HG03045 (cell line): ENCODE measurements at regions not wholly inside any gene's neighbourhood (a gene's known extent, or its start where the extent isn't known, plus 50 kb on each side); places are given as distances from the start of the nearest gene placed in this dataset.
"Not testable (repeated sequence)": the region's sequence is repeated elsewhere in the genome, so short reads cannot be mapped to it uniquely, and the experiment has no call there.

ENCODE experiments used
- ATAC-seq: cut with Tn5 transposase; IDR thresholded peaks from one replicate; pipeline ENCODE4 v1.9.1; 2021; ENCODE audit warnings: mild to moderate bottlenecking, moderate library complexity; ENCODE audit not compliant: unreplicated experiment

DNA sequence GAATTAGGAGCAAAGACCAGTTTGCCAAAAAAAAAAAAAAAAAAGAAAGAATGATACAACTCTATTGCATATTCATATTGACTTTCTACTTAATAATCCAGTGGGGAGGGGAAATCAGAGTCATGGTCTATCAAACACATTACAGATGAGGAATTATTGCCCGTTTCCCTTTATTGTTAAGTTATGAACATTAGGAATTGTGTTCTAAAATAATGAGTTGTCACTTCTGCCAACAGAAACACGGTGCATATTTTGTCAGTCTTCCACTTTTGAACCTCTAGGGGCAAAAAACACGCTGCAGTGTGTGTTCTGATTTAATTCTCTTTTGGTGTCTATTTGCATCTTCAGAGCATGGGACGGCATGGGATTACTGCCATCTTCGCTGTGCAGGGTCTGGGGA, 115.7 kb upstream of the RHOBTB1 start:
- no peak for ATAC-seq

DNA sequence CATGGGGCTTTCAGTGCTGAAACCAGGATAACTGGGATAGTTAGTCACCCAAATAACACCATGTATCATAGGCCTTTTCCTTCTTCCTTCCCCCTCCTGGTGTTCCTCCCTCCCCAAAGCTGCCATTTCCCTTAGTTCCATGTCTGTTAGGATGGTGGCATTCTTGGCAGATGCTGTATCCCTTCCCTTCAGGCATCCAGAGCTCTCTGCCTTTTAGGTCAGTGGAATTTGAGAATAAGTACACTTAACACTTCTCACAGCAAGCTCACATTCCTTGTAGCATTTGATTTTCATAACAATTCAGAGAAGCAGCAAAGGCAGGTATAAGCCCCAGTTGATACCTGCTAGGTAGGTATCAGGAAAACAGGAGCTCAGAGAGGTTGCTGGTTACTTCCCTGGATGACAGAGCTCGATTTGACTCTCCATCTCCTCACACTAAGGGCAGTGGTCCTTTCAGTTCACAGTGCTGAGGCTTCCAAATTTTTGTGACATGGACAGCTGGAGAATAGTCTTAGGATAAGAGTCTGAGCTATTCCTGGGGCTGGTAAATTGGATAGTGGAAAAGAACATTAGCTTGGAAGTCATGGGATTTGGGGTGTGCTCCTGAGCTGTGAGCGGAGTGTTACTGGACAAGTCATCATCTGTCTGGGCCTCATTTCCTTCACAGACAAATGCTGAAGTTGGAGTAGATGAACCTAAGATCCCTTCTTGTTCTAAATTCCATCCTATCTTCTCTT, 108.7 kb upstream of the RHOBTB1 start:
- no peak for ATAC-seq

DNA sequence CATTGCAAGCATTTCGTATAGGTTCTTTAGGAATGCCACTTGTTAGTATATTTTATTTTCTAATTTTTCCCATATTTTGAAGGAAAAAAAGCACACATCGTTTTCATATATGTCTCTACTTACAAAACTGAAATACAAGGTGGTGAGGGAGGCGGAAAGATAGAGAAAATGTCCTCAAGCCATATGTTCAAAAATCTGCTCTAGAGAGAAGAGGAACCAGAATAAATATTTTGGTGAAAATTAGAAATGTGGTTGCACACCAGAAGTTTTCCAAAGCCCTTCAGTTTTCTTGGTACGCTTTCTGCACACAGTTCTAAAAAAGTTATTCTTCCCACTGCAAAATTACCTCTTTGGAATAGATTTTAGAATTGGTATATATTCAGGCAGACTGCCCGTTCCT, 107.4 kb upstream of the RHOBTB1 start:
- ATAC-seq, result no peak

DNA sequence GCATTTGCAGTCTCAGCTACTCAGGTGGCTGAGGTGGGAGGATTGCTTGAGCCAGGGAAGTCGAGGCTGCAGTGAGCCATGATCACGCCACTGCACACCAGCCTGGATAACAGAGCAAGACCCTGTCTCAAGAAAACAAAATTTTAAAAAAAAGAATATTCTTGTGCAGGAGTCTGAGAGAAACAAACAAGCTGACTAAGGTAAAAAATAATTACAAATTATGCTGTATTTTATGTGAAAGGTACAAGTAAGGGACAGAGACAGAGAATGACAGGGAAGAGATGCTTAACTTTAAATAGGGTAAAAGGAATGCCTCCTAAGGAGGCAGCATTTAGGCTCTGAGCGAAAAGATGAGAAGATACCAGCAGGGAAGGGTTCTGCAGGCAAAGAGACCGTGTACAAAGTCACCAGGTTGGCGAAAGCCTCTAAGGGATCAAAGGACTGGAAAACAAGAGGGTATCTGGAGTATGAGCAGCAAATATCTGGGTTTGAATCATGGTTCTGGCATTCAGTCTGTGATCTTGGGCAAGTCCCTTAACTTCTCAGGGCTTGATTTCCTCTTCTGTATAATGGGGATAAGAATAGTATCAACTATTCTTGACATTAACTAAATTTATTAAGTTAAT, 106.2 kb upstream of the RHOBTB1 start:
- no peak for ATAC-seq

DNA sequence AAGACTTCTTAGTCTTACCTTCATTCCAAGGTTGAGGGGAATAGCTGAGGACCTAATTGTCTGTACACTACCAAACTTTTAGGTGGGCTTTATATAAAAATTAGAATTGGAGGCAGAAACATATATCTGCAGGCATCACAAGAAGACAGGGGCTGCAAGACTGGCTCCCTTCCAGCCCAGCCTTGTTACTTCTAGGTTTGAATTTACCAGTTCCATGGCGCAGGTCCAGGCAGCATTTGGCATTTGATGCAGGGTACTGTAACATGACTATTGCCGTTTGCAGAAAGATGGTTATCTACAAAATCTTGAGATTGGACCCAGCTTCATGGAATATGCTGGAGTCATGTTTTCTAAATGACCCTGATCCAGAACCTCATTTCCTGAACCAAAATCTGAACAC, 105.4 kb upstream of the RHOBTB1 start:
- no peak for ATAC-seq

DNA sequence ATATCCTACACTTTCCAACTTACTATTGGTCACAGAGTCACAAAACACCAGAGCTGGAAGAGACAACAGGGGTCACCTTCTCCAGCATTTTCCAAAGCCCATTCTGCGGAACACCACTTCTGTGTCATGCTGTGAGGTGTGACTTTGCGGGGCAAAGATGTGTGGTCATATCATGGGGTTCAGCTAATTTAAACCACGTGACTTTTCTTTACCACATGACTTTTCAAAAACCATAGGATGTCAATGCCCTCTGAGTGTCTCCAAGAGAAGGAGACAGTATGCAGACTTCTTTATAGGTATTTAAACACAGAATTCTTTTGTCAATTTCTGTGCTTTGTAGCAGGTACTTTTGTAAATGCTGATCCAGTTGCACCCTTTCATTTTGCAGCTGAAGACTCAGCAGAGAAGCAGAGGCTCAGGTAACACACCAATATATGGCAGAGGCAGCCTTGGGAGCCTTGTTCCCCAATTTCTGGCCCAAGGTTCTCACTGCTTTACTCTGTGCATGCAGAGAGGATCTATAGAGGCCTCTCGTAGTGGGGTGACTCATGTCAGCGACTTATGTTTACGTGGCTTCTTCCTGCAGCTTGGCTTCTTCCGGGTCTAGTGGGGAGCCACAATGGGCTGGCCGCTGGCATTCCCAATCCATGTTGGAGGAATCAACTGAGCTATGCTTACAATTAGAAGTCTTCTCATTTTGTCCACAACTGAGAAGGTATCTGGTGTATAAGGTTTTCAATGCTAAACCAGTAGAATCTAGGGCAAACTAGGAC, 104.0 kb upstream of the RHOBTB1 start:
- ATAC-seq, result no peak

DNA sequence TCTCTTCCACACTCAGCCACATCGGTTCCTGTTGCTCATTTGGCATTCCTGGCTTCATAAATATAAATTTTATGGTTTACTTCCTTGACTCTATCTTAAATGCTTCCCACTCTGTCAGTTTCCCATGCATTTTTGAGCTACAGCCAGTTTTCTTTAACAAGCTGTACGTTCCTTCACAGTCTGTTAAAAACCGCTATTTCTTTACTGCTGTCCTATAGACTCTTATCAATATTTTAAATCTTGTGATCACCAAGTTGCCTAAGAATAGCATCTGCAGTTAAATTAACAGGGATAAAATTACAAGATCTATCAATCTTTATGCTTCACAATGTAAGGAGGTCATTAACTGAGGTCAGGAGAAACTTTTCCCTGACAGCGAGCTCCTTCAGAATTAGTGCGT, 103.1 kb upstream of the RHOBTB1 start:
- ATAC-seq, result no peak

DNA sequence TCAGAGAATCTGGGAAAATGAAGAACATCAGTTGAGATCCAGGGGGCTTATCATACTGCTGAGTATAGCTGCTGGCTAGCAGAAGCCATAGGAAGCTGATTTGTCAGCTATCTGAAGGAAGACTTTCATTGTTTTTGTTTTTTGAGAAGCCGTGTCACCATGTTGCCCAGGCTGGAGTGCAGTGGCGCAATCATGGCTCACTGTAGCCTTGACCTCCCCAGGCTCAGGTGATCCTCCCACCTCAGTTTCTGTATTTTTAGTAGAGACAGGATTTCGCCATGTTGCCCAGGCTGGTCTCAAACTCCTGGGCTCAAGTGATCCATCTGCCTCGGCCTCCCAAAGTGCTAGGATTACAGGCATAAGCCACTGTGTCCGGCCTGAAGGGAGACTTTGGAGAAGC, 101.5 kb upstream of the RHOBTB1 start:
- ATAC-seq, result not testable (repeated sequence)

DNA sequence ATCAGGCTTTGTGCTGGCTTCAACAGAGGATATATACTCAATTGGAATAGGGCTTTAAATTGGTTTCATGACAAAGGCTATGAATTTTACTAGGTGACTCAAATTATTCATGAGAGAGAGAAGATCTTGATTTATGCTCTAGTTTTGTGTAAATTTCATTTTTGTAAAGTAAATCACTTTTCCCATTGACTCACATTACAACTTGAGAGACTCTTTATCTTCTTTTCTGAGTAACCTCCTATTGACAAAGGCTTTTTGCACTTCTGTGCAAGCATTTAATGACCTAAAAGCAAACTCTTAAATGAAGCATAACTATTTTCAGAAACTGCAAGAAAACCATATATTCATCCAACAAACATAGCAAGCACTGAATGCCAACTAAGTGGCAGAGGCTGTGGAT, 98.5 kb upstream of the RHOBTB1 start:
- ATAC-seq, result no peak

DNA sequence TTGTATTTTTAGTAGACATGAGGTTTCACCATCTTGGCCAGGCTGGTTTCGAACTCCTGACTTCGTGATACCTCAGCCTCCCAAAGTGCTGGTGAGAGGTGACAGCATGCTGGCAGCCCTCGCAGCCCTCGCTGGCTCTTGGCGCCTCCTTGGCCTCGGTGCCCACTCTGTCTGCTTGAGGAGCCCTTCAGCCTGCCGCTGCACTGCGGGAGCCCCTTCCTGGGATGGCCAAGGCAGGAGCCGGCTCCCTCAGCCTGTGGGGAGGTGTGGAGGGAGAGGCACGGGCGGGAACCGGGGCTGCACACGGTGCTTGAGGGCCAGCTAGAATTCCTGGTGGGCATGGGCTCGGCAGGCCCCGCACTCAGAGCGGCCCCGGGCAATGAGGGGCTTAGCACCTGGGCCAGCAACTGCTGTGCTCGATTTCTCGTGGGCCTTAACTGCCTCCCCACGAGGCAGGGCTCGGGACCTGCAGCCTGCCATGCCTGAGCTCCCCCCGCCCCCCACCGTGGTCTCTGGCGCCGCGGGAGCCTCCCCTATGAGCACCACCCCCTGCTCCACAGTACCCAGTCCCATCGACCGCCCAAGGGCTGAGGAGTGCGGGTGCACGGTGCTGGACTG, 96.5 kb upstream of the RHOBTB1 start:
- no peak for ATAC-seq

DNA sequence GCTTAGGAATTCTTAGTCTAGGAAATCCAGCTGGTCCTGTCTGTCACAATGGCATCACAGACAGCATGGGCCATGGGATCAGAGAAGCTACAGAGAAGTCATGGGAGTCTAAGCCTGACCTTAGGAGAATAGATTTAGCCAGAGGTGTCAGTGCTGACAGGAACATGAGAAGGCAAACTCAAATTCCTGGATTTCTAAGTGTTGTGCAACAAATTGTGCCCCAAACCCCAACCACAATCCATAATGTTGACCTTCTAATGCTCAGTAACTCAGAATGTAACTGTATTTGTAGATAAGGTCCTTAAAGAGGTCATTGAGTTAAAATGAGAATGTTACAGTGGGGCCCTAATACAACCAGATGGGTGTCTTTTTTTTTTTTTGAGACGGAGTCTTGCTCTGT, 95.9 kb upstream of the RHOBTB1 start:
- no peak for ATAC-seq

DNA sequence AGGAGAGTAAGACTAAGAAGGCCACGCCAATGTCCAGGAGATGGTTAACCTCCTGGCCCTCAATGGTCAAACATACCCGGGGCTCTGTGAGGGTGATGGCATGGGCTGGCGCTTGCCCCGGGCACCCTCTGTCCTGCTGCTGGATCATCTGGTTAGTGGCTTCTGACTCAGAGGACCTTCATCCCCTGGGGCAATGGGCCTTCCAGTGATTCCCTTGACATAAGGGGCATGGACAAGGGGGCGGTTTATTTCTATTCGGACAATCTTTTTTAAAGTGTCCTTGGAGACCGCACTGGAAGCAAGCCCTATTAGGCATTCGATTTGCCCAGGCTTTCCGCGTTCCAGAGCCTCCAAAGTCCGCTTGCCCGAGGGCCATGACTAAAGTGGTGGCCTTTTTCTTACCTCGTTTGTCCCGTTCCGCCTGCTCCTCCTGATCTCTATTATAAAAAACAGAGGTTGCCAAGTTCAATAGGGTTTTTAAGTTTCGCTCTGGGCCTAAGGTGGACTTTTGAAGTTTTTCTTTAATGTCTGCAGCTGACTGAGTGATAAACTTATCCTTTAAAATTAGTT, 93.4 kb upstream of the RHOBTB1 start:
- ATAC-seq, result not testable (repeated sequence)

DNA sequence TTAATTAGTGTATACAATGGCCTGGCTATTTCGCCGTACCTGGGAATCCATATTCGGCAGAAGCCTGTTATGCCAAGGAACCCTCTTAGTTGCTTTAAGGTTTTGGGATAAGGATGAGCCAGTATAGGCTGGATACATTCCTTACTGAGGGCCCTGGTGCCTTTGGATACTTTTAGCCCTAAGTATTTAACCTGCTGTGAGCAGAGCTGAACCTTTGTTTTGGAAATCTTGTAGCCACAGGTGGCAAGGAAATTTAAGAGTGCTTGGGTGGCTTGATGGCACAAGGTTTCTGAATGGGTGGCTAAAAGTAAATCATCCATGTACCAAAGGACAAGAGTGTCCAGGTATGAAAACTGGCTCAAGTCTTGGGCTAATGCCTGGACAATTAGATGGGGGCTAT, 92.2 kb upstream of the RHOBTB1 start:
- ATAC-seq, result not testable (repeated sequence)

DNA sequence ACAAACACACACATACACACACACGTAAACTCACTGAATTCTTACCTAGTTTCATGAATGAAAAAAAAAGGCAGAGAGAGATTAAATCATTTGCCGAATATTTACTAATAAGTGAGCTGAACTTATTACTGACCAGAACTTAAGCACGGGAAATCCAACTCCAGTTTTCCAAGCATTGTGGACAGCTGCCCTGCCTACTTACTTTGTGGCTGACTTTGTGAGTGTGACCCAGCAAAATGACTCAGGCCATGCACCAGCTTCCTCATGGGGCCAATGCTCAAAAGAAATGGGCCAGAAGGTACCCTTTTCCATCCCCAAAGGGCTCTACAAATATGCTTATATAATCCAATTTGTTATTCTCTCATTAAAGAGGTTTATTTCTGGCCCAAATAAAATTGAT, 87.4 kb upstream of the RHOBTB1 start:
- ATAC-seq, result no peak

DNA sequence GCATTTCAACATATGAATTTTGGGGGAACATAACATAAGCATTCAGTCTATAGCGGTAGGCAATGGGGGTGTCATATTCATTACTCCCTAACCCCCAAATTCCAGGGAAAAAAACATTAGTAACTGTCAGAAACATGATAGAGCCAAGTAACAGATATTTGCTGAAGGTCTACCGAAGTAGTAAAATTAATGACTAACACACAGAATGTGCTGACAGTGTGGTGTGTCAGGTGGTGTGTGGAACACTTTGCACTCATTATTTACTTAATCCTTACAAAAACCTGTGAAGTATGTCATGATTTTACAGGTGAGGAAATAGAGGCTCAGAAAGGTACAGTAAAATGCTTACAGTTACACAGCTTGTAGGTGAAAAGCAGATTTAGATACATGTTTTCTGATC, 85.4 kb upstream of the RHOBTB1 start:
- ATAC-seq, result no peak

DNA sequence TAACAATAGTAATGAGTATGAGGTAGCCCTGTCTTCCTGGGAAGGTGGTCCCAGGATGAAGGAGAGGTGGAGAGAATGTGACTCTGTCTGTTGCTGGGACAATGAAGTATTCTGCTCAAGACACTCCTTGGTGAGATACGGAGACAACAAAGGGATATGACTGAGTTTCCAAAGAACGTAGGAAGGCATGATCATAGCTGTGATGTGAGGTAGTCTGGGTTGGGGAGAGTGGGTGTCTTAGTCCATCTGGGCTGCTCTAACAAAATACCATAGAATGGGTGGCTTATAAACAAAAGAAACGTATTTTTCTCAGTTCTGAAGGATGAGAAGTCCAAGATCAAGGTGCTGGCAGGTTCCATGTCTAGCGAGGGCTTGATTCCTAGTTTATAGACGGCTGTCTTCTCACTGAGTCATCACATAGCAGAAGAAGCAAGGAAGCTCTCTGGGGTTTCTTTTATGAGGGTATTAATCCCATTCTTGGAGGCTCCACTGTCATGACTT, 84.9 kb upstream of the RHOBTB1 start:
- no peak for ATAC-seq

DNA sequence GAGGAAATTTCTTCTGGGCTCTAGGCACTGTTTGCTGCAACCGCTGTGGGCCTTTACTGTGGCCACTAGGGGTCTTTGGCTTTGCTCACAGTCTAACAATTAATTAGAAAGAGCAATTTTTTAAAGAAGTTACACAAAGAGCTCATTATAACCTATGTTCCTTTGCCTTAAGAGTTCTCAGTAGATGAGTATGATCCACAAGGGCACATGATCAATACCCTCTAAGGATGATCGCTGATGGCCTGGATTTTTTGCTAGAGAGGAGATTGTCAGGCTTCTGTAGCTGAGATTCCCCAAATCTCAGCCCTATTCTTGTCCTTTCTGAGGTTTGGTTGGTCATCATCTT, 80.8 kb upstream of the RHOBTB1 start:
- no peak for ATAC-seq

DNA sequence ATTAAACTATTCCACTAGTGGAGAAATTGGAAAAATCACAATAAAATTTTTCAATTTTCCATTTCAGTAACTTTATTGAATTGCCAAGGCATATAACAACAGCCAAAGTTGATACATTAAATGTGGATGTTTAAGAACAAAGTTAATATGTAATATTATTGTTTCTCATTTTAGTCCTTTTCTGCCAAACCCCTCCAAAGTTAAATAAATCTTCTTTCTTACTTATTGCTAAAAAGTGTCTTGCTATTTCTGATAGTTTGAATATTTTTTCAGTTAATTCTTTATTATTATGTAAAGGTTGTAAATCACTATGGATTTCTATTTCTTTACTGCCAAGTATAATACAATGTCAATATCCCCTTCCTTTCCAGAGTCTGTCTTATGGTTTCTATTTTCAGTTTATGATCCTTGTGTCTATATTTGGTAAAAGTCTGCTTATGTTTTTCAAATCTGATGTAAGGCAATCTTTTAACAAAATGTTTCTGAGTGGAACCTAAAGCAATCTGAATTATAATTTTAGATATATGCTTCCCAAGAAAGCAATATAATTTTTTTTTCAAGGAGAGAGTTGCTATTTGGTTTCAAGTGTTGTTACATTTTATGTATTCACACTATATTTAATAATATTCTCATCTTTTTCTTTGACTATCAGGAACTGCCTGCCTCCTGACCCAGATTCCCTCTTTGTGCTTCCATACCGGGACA, 80.3 kb upstream of the RHOBTB1 start:
- ATAC-seq, result no peak

DNA sequence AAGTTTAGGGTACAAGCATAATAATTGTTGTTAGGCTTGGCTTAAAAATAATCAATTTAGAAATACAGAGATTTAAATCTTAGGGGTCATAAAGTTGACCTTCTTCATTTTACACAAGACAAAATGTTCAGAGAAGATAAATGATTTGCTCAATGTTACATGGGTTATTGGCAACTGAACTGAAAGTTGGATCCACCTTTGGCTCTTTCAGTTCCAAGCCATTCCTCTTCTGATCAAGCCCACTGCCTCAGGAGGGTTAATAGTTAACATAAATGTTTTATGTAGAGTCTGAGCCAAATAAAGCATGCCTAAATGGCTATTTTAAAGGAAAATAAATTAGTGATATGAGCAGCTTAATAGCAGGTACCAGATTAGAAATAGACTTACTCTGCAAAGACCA, 79.1 kb upstream of the RHOBTB1 start:
- no peak for ATAC-seq

DNA sequence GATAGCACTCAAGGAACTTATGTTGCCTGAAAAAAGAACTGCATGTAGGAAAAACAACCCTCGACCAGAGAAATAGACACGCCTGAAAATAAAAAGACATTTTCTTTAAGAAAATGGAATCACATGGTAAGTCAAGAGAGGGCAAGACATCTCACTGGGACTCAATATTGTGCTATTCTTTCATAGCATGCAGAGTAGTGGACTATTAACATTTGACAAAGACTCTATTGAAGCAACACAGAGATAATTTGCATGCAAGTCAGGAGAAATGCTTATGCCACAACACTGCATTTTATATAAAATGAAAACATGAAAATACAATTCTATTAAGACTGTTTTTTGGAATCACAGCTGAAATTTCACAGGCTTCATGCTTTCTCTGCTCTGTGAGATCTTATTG, 77.9 kb upstream of the RHOBTB1 start:
- ATAC-seq, result no peak
